Body of pancreas (tissue), 4 donors: ENCODE measurements at regions not wholly inside any gene's neighbourhood (a gene's known extent, or its start where the extent isn't known, plus 50 kb on each side); places are given as distances from the start of the nearest gene placed in this dataset.
A peak's percentile ranks its signal among the peaks of the same experiment; 100 is the strongest.

Source experiments
- ATAC-seq: fragments of 150-250 bp; one replicate; pipeline ENCODE4 v1.9.1; 2016
- DNase-seq, 4 donors: peaks; one replicate each; pipeline ENCODE4 v3.0.0-alpha.2; 2019
- H3K27ac ChIP-seq, 4 donors: fragments of 200-600 bp; sonication (generic); 1 replicate in 3 of 4; 2 replicates in 1 of 4; pipeline versions ENCODE4 v1.5.1 to v1.6.1; 2016 to 2019; ENCODE audit warnings: mild to moderate bottlenecking in 1 of 4, mixed read lengths in 1 of 4, moderate library complexity in 1 of 4
- H3K27me3 ChIP-seq, 2 donors: fragments of 200-600 bp; sonication (generic); one replicate each; pipeline ENCODE4 v1.6.0; 2016; ENCODE audit warnings: mild to moderate bottlenecking in 1 of 2
- H3K36me3 ChIP-seq, 2 donors: fragments of 200-600 bp; sonication (generic); replicated peaks in 1 of 2; 2 replicates each; pipeline ENCODE4 v1.5.1; 2016; ENCODE audit warnings: low read depth in 2 of 2; ENCODE audit not compliant: insufficient read depth in 1 of 2
- H3K4me1 ChIP-seq: fragments of 200-600 bp; sonication (generic); one replicate; pipeline ENCODE4 v1.6.0; 2016
- H3K4me3 ChIP-seq, 2 donors: fragments of 200-600 bp; sonication (generic); 1 replicate in 1 of 2; 2 replicates in 1 of 2; pipeline ENCODE4 v1.5.1; 2016 to 2019
- H3K9me3 ChIP-seq, 3 donors: fragments of 200-600 bp; sonication (generic); 1 replicate in 2 of 3; 2 replicates in 1 of 3; pipeline ENCODE4 v1.5.1; 2016
- CTCF ChIP-seq, 7 experiments: fragments of 450-650 bp in 4 of 7; fragments of 200-600 bp in 3 of 7; sonication (generic) in 3 of 7; IDR thresholded peaks; one replicate each; pipeline ENCODE4 v1.5.1; 2016 to 2019; ENCODE audit warnings: antibody characterized with exemption in 7 of 7
- POLR2A ChIP-seq, 3 donors: fragments of 450-650 bp; IDR thresholded peaks; one replicate each; pipeline ENCODE4 v1.6.1; 2016; ENCODE audit warnings: antibody characterized with exemption in 3 of 3, mild to moderate bottlenecking in 2 of 3
- WGBS, 2 donors: methylation state at CpG; one replicate each; pipeline ENCODE4 v1.1.5; 2017; 5-methylcytosine and 5-hydroxymethylcytosine counted together
- intact Hi-C: fragments of 100-400 bp; cut with DNase I; formaldehyde crosslinking; loops from one replicate; pipeline ENCODE4 v1.15.1; 2023

- intact Hi-C loops, result no loop called here
- no peak for TF ChIP-seq POLR2A (IDR thresholded peaks at IDR 0.05)
- no peak for TF ChIP-seq CTCF (IDR thresholded peaks at IDR 0.05)
- DNase-seq (no peak), ATAC-seq (no peak)
- Histone ChIP-seq H3K4me1 (no peaks in the 10 kb centered on the region), H3K36me3 (no peaks in the 10 kb centered on the region), H3K27ac (no peak overlapping the region), H3K4me3 (no peak overlapping the region), H3K9me3 (no peaks in the 10 kb centered on the region), H3K27me3 (no peaks in the 10 kb centered on the region)
- 64 to 65% methylated on average over 1 of the region's 1 CpG for WGBS, 2 donors
Measured at GRCh38 chr3:117120014-117120413, 410.4 kb downstream of the TUSC7 start.

GRCh38 chr3:117122609-117123008 is 413.0 kb downstream of the TUSC7 start:
- intact Hi-C loops, result no loop called here
- Histone ChIP-seq H3K27me3 (no peaks in the 10 kb centered on the region), H3K4me1 (no peaks in the 10 kb centered on the region), H3K36me3 (no peaks in the 10 kb centered on the region), H3K4me3 (no peak overlapping the region), H3K9me3 (no peaks in the 10 kb centered on the region), H3K27ac (no peak overlapping the region)
- TF ChIP-seq POLR2A (IDR thresholded peaks at IDR 0.05) (no peak), CTCF (IDR thresholded peaks at IDR 0.05) (no peak)
- WGBS, 2 donors, result 34 to 57% methylated on average over 1 of the region's 1 CpG
- DNase-seq (no peak), ATAC-seq (no peak)

GRCh38 chr3:117126460-117126859 is 416.9 kb downstream of the TUSC7 start:
- intact Hi-C loops, result no loop called here
- H3K27me3 ChIP-seq, result no peaks in the 10 kb centered on the region
- H3K36me3 ChIP-seq, result no peaks in the 10 kb centered on the region
- no peaks in the 10 kb centered on the region for H3K9me3 ChIP-seq
- WGBS, 2 donors, result 65 to 66% methylated on average over 3 of the region's 3 CpGs
- H3K27ac ChIP-seq, result no peak overlapping the region
- H3K4me3 ChIP-seq, result no peak overlapping the region
- H3K4me1 ChIP-seq, result no peaks in the 10 kb centered on the region
- no peak for ATAC-seq
- TF ChIP-seq CTCF (IDR thresholded peaks at IDR 0.05) (no peak), POLR2A (IDR thresholded peaks at IDR 0.05) (no peak)
- DNase-seq, result no peak

GRCh38 chr3:117126946-117127546 is 417.5 kb downstream of the TUSC7 start:
- DNase-seq (no peak), ATAC-seq (no peak)
- no peak overlapping the region for H3K27ac ChIP-seq
- H3K4me1 ChIP-seq, result no peaks in the 10 kb centered on the region
- 35 to 38% methylated on average over 5 of the region's 5 CpGs for WGBS, 2 donors
- TF ChIP-seq POLR2A (IDR thresholded peaks at IDR 0.05), result no peak
- peak in 4 of 7 experiments; percentile 9 to 19 (median 16) for TF ChIP-seq CTCF (IDR thresholded peaks at IDR 0.05)
- H3K4me3 ChIP-seq, result no peak overlapping the region
- intact Hi-C loops, result no loop called here
- H3K9me3 ChIP-seq, result no peaks in the 10 kb centered on the region
- no peaks in the 10 kb centered on the region for H3K36me3 ChIP-seq
- H3K27me3 ChIP-seq, result no peaks in the 10 kb centered on the region

GRCh38 chr3:117128133-117128532 is 418.6 kb downstream of the TUSC7 start:
- intact Hi-C loops, result no loop called here
- ATAC-seq, result no peak

More at GRCh38 chr3:117128133-117128532, 418.6 kb downstream of the TUSC7 start:
- Histone ChIP-seq H3K9me3 (no peaks in the 10 kb centered on the region), H3K4me1 (no peaks in the 10 kb centered on the region), H3K27ac (no peak overlapping the region), H3K36me3 (no peaks in the 10 kb centered on the region), H3K4me3 (no peak overlapping the region), H3K27me3 (no peaks in the 10 kb centered on the region)
- WGBS, 2 donors, result 75 to 91% methylated on average over 2 of the region's 2 CpGs
- no peak for TF ChIP-seq CTCF (IDR thresholded peaks at IDR 0.05)
- TF ChIP-seq POLR2A (IDR thresholded peaks at IDR 0.05), result no peak
- no peak for DNase-seq
